CD4-positive, alpha-beta T cell (primary cell): ENCODE measurements at regions not wholly inside any gene's neighbourhood (a gene's known extent, or its start where the extent isn't known, plus 50 kb on each side); places are given as distances from the start of the nearest gene placed in this dataset.

ENCODE experiments used
- ATAC-seq: fragments of 200-7000 bp; cut with Tn5 transposase; one replicate; pipeline ENCODE4 v1.10.0; 2022; ENCODE audit warnings: mild to moderate bottlenecking; ENCODE audit not compliant: poor library complexity
- CTCF ChIA-PET: fragments of 350-600 bp; sonication (Branson Sonifier 250); formaldehyde crosslinking; loops from one replicate; lab custom pipeline; 2021; ENCODE audit warnings: antibody characterized with exemption, inconsistent platforms; lab: Charles Lee
- POLR2A ChIA-PET: fragments of 350-600 bp; sonication (Branson Sonifier 250); formaldehyde crosslinking; loops from one replicate; lab custom pipeline; 2021; ENCODE audit warnings: antibody characterized with exemption, inconsistent platforms; lab: Charles Lee
- DNase-seq, 14 experiments: peaks; one replicate each; pipeline ENCODE4 v3.0.0-alpha.2; 2013 to 2020; ENCODE audit warnings: mixed read lengths in 2 of 14
- H3K27ac ChIP-seq, 2 donors: one replicate each; pipeline versions ENCODE4 v1.5.1 to v1.7.0; 2013; ENCODE audit warnings: low read length in 2 of 2, low read depth in 1 of 2, mild to moderate bottlenecking in 1 of 2
- H3K27me3 ChIP-seq, 2 experiments: 1 replicate in 1 of 2; 2 replicates in 1 of 2; pipeline versions ENCODE4 v1.6.1 to v1.7.0; 2013; ENCODE audit warnings: low read length in 2 of 2, control low read depth in 1 of 2, mild to moderate bottlenecking in 1 of 2, moderate library complexity in 1 of 2; ENCODE audit not compliant: insufficient read depth in 2 of 2, control insufficient read depth in 1 of 2
- H3K36me3 ChIP-seq: one replicate; pipeline ENCODE4 v1.6.1; 2013; ENCODE audit warnings: low read length, control low read depth; ENCODE audit not compliant: insufficient read depth
- H3K4me1 ChIP-seq: one replicate; pipeline ENCODE4 v1.6.1; 2013; ENCODE audit warnings: low read length, control low read depth; ENCODE audit not compliant: insufficient read depth
- H3K4me3 ChIP-seq: one replicate; pipeline ENCODE4 v1.5.1; 2013; ENCODE audit warnings: mild to moderate bottlenecking, low read length, moderate library complexity
- H3K9me3 ChIP-seq, 2 experiments: 1 replicate in 1 of 2; 2 replicates in 1 of 2; pipeline versions ENCODE4 v1.6.1 to v1.7.0; 2013; ENCODE audit warnings: low read length in 2 of 2, mild to moderate bottlenecking in 2 of 2, control low read depth in 1 of 2, moderate library complexity in 1 of 2; ENCODE audit not compliant: control insufficient read depth in 1 of 2, insufficient read depth in 1 of 2
- H3K27ac Mint-ChIP-seq: one replicate; pipeline ENCODE4 v1.8.0; 2020; ENCODE audit warnings: mixed read lengths
- H3K27me3 Mint-ChIP-seq: one replicate; pipeline ENCODE4 v1.8.0; 2021; ENCODE audit warnings: mixed read lengths
- H3K36me3 Mint-ChIP-seq: one replicate; pipeline ENCODE4 v1.8.0; 2021; ENCODE audit warnings: low read depth, mixed read lengths
- H3K4me1 Mint-ChIP-seq: one replicate; pipeline ENCODE4 v1.8.0; 2021; ENCODE audit warnings: low read depth, mixed read lengths
- H3K4me3 Mint-ChIP-seq: one replicate; pipeline ENCODE4 v1.8.0; 2020; ENCODE audit warnings: mild to moderate bottlenecking, mixed read lengths
- H3K9me3 Mint-ChIP-seq: one replicate; pipeline ENCODE4 v1.8.0; 2020; ENCODE audit warnings: mixed read lengths
- CTCF ChIP-seq: fragments of 200-600 bp; IDR thresholded peaks from one replicate; pipeline ENCODE4 v1.8.0; 2022; ENCODE audit warnings: antibody characterized with exemption, mild to moderate bottlenecking
- intact Hi-C, 2 experiments: fragments of 100-400 bp; cut with DNase I in 1 of 2; cut with micrococcal nuclease in 1 of 2; formaldehyde crosslinking; loops; one replicate each; pipeline versions ENCODE4 v1.15.1 to v1.9.0; 2023 to 2025; cut with DNase I, micrococcal nuclease

DNA sequence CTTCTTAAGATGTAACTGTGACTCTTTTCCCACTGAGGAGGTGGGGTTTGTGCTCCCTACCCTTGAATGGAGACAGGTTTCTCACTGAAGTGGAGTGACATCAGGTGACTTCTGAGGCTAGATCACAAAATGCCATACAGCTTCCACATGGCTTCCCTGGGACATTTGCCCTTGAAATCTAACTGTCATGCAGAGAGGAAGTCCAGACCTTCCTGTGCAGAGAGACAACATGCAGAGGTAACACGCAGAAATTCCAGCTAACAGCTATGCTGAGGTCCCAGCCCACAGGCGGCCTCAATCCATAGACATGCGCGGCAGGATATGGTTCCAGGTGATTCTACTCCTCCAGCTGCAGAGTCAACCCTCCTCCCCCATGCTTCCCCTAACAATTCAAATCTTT is 119.0 kb downstream of the TRIB2 start:
- Histone ChIP-seq H3K4me3 (no peak overlapping the region), H3K27me3 (peaks cover 0 to 4% of the 10 kb centered on the region in 2 experiments), H3K9me3 (no peaks in the 10 kb centered on the region), H3K36me3 (no peaks in the 10 kb centered on the region), H3K4me1 (no peaks in the 10 kb centered on the region), H3K27ac (no peak overlapping the region)
- Mint-ChIP-seq H3K36me3 (no peaks in the 10 kb centered on the region), H3K4me1 (no peaks in the 10 kb centered on the region), H3K27ac (no peak overlapping the region), H3K27me3 (peaks cover 15% of the 10 kb centered on the region), H3K9me3 (no peaks in the 10 kb centered on the region), H3K4me3 (no peak overlapping the region)
- ATAC-seq (no peak), DNase-seq (no peak)
- intact Hi-C loops, result no loop called here
- POLR2A ChIA-PET, result no interaction called here
- CTCF ChIA-PET, result no interaction called here
- TF ChIP-seq CTCF, result no peak

DNA sequence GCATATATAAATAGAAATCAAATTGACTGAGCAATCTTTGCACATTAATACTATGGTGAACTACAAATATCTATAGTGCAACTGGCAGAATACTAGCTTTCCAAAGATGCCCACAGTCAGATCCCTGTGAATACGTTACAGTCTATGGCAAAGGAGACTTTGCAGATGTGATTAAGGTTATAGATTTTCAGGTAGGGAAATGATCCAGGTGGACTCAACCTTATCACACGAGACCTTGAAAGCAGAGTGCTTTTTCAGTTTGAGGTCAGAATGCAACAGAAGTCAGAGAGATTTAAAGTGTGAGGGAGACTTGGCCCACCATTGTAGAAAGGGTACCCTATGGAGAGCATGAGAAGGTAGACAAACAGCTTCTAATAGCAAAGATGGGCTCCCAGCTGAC is 122.6 kb downstream of the TRIB2 start:
- Mint-ChIP-seq H3K27me3 (peaks cover 24% of the 10 kb centered on the region), H3K27ac (no peak overlapping the region), H3K4me1 (no peaks in the 10 kb centered on the region), H3K36me3 (no peaks in the 10 kb centered on the region), H3K4me3 (no peak overlapping the region), H3K9me3 (no peaks in the 10 kb centered on the region)
- no peak overlapping the region for H3K4me3 ChIP-seq
- intact Hi-C loops, result no loop called here
- TF ChIP-seq CTCF, result no peak
- H3K4me1 ChIP-seq, result no peaks in the 10 kb centered on the region
- no peak overlapping the region for H3K27ac ChIP-seq
- ChIA-PET POLR2A (no interaction called here), CTCF (no interaction called here)
- H3K27me3 ChIP-seq, result peaks cover 0 to 4% of the 10 kb centered on the region in 2 experiments
- DNase-seq (no peak), ATAC-seq (no peak)
- H3K9me3 ChIP-seq, result no peaks in the 10 kb centered on the region
- H3K36me3 ChIP-seq, result no peaks in the 10 kb centered on the region

DNA sequence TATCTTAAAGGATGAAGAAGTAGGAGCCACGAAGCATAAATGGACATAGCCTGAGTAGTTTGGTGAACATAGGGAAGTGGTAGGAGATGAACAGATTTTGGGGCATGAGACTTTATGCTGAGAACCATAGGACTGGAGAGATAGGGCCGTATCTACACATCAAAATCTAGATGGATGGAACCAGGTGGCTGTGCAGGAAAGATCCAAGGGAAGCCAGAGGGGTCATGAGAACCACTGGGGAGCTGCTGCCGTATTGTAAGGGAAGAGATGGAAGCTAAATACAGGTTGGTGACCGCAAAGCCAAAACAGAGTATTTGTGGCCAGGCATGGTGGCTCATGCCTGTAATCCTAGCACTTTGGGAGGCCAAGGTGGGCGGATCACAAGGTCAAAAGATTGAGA is 124.3 kb downstream of the TRIB2 start:
- ChIA-PET CTCF (no interaction called here), POLR2A (no interaction called here)
- H3K36me3 Mint-ChIP-seq, result no peaks in the 10 kb centered on the region
- no peaks in the 10 kb centered on the region for H3K9me3 ChIP-seq
- H3K27ac ChIP-seq, result no peak overlapping the region
- no peaks in the 10 kb centered on the region for H3K4me1 ChIP-seq
- no peak overlapping the region for H3K27ac Mint-ChIP-seq
- H3K27me3 Mint-ChIP-seq, result peaks cover 24% of the 10 kb centered on the region
- no peak overlapping the region for H3K4me3 Mint-ChIP-seq
- peaks cover 0 to 4% of the 10 kb centered on the region in 2 experiments for H3K27me3 ChIP-seq
- no peaks in the 10 kb centered on the region for H3K4me1 Mint-ChIP-seq
- DNase-seq (no peak), ATAC-seq (no peak)
- H3K36me3 ChIP-seq, result no peaks in the 10 kb centered on the region
- TF ChIP-seq CTCF, result no peak
- no peaks in the 10 kb centered on the region for H3K9me3 Mint-ChIP-seq
- no peak overlapping the region for H3K4me3 ChIP-seq
- intact Hi-C loops, result no loop called here
